SK-N-SH treated with all-trans-retinoic acid at 6 μM for 48 hours (cell line): ENCODE measurements at regions not wholly inside any gene's neighbourhood (a gene's known extent, or its start where the extent isn't known, plus 50 kb on each side); places are given as distances from the start of the nearest gene placed in this dataset.

Experiments
- ATAC-seq: fragments of 200-7000 bp; cut with Tn5 transposase; 3 replicates; pipeline ENCODE4 v1.9.1; 2020; ENCODE audit warnings: mild to moderate bottlenecking, moderate library complexity
- BACH2 ChIP-seq: fragments of 250-450 bp; sonication (Bioruptor Pico); IDR thresholded peaks from 2 replicates; pipeline ENCODE4 v1.9.0; 2021; ENCODE audit warnings: mild to moderate bottlenecking, borderline replicate concordance
- CREB5 ChIP-seq: fragments of 250-450 bp; sonication (Bioruptor Pico); IDR thresholded peaks from 2 replicates; pipeline ENCODE4 v1.5.1; 2020; ENCODE audit warnings: low read depth, mild to moderate bottlenecking, moderate library complexity
- CSDC2 ChIP-seq: fragments of 250-450 bp; sonication (Bioruptor Pico); IDR thresholded peaks from 2 replicates; pipeline ENCODE4 v1.5.0; 2020; ENCODE audit warnings: mild to moderate bottlenecking, moderate library complexity
- CSRNP3 ChIP-seq: fragments of 250-450 bp; sonication (Bioruptor Pico); IDR thresholded peaks from 2 replicates; pipeline ENCODE4 v1.5.1; 2021; ENCODE audit warnings: mild to moderate bottlenecking, moderate library complexity
- ESRRG ChIP-seq: fragments of 250-450 bp; sonication (Bioruptor Pico); IDR thresholded peaks from 2 replicates; pipeline ENCODE4 v1.6.1; 2021; ENCODE audit warnings: mild to moderate bottlenecking
- GLIS3 ChIP-seq: fragments of 250-450 bp; sonication (Bioruptor Pico); IDR thresholded peaks from 2 replicates; pipeline ENCODE4 v1.5.0; 2020; ENCODE audit warnings: mild to moderate bottlenecking, moderate library complexity
- ISL1 ChIP-seq: fragments of 250-450 bp; sonication (Bioruptor Pico); IDR thresholded peaks from 2 replicates; pipeline ENCODE4 v2.1.2; 2022; ENCODE audit warnings: mild to moderate bottlenecking, moderate library complexity
- OSR1 ChIP-seq: fragments of 250-450 bp; sonication (Bioruptor Pico); IDR thresholded peaks from 2 replicates; pipeline ENCODE4 v1.8.0; 2022; ENCODE audit warnings: moderate library complexity, mild to moderate bottlenecking, inconsistent platforms
- PATZ1 ChIP-seq: fragments of 250-450 bp; sonication (Bioruptor Pico); IDR thresholded peaks from 2 replicates; pipeline ENCODE4 v1.8.0; 2020; ENCODE audit warnings: mild to moderate bottlenecking, moderate library complexity, borderline replicate concordance
- PPARA ChIP-seq: fragments of 250-450 bp; sonication (Bioruptor Pico); IDR thresholded peaks from 2 replicates; pipeline ENCODE4 v1.5.0; 2020; ENCODE audit warnings: mild to moderate bottlenecking, borderline replicate concordance
- SNAI2 ChIP-seq: fragments of 250-450 bp; sonication (Bioruptor Pico); IDR thresholded peaks from 2 replicates; pipeline ENCODE4 v1.5.0; 2020; ENCODE audit warnings: mild to moderate bottlenecking, moderate library complexity
- TCF4 ChIP-seq: fragments of 250-450 bp; sonication (Bioruptor Pico); IDR thresholded peaks from 2 replicates; pipeline ENCODE4 v1.8.0; 2021; ENCODE audit warnings: mild to moderate bottlenecking, moderate library complexity, borderline replicate concordance
- TOX ChIP-seq: fragments of 250-450 bp; sonication (Bioruptor Pico); IDR thresholded peaks from 2 replicates; pipeline ENCODE4 v1.8.0; 2021; ENCODE audit warnings: mild to moderate bottlenecking, moderate library complexity, borderline replicate concordance
- TSHZ2 ChIP-seq: fragments of 250-450 bp; sonication (Bioruptor Pico); IDR thresholded peaks from 2 replicates; pipeline ENCODE4 v1.5.0; 2020; ENCODE audit warnings: mild to moderate bottlenecking, moderate library complexity
- ZC3H10 ChIP-seq: fragments of 250-450 bp; sonication (Bioruptor Pico); IDR thresholded peaks from 2 replicates; pipeline ENCODE4 v1.5.1; 2021; ENCODE audit warnings: mild to moderate bottlenecking, moderate library complexity
- ZFP3 ChIP-seq: fragments of 250-450 bp; sonication (Bioruptor Pico); IDR thresholded peaks from 2 replicates; pipeline ENCODE4 v1.5.0; 2020; ENCODE audit warnings: mild to moderate bottlenecking, moderate library complexity
- ZFP30 ChIP-seq: fragments of 450-650 bp; formaldehyde crosslinking; IDR thresholded peaks from 2 replicates; pipeline ENCODE4 v1.5.0; 2022; ENCODE audit warnings: mild to moderate bottlenecking, moderate library complexity
- ZNF565 ChIP-seq: fragments of 450-650 bp; formaldehyde crosslinking; conservative IDR thresholded peaks from 2 replicates; pipeline ENCODE4 v1.5.0; 2020; ENCODE audit warnings: low read depth, mild to moderate bottlenecking, moderate library complexity
- ZNF70 ChIP-seq: fragments of 450-650 bp; formaldehyde crosslinking; IDR thresholded peaks from 2 replicates; pipeline ENCODE4 v1.5.0; 2020; ENCODE audit warnings: mild to moderate bottlenecking, moderate library complexity
- ZNF8 ChIP-seq: fragments of 450-650 bp; formaldehyde crosslinking; IDR thresholded peaks from 2 replicates; pipeline ENCODE4 v1.5.0; 2020; ENCODE audit warnings: mild to moderate bottlenecking, moderate library complexity
- TF ChIP-seq, protein P1 (sequence below): fragments of 250-450 bp; sonication (Bioruptor Pico); IDR thresholded peaks from 2 replicates; pipeline ENCODE4 v1.8.0; 2021; ENCODE audit warnings: low read depth, mild to moderate bottlenecking, moderate library complexity, borderline replicate concordance

DNA sequence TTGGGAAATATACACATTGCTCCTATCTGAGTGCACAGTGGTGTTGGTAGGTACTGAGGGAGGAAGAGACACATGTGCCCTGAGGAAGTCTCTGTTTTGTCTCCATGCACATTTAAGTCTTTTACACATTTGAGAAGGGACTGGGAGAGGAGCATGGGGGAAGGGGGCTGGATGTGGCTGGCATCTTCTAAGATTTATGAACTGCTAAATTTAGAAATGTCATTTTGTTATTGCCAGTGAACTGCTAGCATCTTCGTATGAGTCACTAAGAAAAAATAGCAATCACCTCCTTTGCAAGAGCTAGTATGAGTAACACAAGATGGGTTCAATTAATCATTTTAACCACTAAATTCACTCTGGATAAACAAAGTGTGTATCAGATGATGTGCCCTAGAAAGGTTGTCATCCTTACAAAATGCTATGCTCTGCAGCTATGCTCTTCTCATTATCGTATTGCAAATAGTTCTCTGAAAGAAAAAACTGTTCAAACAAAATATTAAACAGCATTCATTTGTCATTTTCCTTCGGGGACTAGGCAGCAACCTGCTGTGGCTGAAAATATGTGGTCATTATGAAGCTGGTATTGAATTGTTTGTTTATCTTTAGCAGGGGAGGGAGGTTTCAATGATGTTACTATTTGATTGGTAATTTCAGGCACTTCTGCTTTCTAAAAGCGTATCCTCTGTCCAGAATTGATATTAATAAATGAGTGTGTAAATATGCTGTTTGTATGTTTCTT is 236.5 kb downstream of the DMRTA1 start (continued):
- TF ChIP-seq BACH2: no peak

DNA sequence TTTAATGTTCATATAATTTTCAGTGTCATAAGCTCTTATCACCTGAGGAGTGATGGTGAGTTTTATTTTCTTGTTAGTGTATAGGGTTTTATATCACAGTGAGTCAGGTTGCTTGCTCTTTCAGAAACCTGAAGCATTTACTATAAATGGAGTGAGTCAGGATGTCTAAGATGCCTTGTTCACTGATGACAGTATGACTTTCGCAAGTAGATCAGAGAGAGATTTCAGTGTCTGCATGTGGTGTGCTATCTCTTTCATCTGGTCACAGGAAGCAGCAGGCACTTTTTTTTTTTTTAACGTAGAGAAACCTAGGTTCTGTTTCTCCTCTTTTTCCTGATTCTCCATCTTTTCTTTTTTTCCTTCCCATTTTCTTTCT is 237.1 kb downstream of the DMRTA1 start:
- TF ChIP-seq SNAI2 (CRISPR knock-in tag) (no peak), ZNF8 (no peak), ISL1 (CRISPR knock-in tag) (no peak), ZFP3 (CRISPR knock-in tag) (no peak), ZNF565 (no peak), TOX (CRISPR knock-in tag) (no peak), ZFP30 (CRISPR knock-in tag) (no peak), PPARA (CRISPR knock-in tag) (no peak), CREB5 (CRISPR knock-in tag) (no peak), PATZ1 (CRISPR knock-in tag) (no peak), TCF4 (no peak), ZC3H10 (CRISPR knock-in tag) (no peak), TSHZ2 (CRISPR knock-in tag) (no peak), ESRRG (CRISPR knock-in tag) (no peak), ZNF70 (no peak), OSR1 (no peak), BACH2 (no peak), GLIS3 (CRISPR knock-in tag) (no peak), CSRNP3 (CRISPR knock-in tag) (no peak)
- TF ChIP-seq, protein P1, sequence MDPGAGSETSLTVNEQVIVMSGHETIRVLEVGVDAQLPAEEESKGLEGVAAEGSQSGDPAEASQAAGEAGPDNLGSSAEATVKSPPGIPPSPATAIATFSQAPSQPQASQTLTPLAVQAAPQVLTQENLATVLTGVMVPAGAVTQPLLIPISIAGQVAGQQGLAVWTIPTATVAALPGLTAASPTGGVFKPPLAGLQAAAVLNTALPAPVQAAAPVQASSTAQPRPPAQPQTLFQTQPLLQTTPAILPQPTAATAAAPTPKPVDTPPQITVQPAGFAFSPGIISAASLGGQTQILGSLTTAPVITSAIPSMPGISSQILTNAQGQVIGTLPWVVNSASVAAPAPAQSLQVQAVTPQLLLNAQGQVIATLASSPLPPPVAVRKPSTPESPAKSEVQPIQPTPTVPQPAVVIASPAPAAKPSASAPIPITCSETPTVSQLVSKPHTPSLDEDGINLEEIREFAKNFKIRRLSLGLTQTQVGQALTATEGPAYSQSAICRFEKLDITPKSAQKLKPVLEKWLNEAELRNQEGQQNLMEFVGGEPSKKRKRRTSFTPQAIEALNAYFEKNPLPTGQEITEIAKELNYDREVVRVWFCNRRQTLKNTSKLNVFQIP (CRISPR knock-in tag): no peak
- ATAC-seq: peak; percentile 54; the same call in 1 of the 3 replicates

DNA sequence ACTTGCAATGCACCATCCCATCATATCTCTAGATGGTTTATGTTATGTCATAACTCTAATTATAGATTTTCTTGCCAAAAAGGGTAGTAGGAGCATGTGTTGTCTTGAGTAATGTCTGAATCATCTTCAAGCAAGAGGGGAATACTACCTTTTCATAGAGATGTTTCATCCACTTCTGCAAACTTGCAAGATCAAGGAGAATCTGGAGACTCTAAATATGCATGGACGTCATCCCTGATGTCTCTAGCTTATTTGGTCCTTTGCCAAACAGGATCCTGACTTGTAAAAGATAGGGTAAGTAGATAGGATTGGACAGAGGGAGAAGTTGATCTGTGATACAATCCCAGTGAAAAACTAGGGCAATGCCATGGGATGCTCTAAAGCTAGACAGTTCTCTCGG is 246.5 kb downstream of the DMRTA1 start:
- TF ChIP-seq ZNF70 (no peak), GLIS3 (CRISPR knock-in tag) (no peak), CSDC2 (CRISPR knock-in tag) (no peak), OSR1 (no peak), ZC3H10 (CRISPR knock-in tag) (no peak), ZFP30 (CRISPR knock-in tag) (no peak), ZNF8 (no peak), BACH2 (no peak), ESRRG (CRISPR knock-in tag) (no peak), SNAI2 (CRISPR knock-in tag) (no peak), ZFP3 (CRISPR knock-in tag) (no peak), CREB5 (CRISPR knock-in tag) (no peak)
- TF ChIP-seq, protein P1 (CRISPR knock-in tag): no peak
- no peak for ATAC-seq
